ENCODE measurements at regions not wholly inside any gene's neighbourhood (a gene's known extent, or its start where the extent isn't known, plus 50 kb on each side); places are given as distances from the start of the nearest gene placed in this dataset.

DNA sequence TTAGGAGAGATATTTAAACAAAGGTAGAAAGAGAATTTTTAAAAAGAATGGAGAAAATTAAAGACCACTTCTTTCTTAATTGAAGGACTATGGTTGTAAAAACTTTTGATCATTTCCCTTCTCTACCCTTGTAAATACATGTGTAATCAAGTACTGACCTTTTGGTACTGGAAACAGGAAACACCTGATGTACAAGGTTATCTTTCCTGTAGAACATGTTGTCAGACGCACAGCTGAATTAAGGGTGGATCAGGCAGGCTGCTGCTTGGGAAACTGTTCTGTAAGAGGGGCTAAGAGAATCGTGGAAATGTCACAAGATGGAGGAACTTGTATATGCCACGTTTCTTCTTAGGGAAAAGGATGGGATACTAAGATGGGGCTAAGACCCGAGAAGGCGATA, 341.6 kb downstream of the ZNF608 start:
- no peak for DNase-seq
- intact Hi-C loops (cut with DNase I) = no loop called here

DNA sequence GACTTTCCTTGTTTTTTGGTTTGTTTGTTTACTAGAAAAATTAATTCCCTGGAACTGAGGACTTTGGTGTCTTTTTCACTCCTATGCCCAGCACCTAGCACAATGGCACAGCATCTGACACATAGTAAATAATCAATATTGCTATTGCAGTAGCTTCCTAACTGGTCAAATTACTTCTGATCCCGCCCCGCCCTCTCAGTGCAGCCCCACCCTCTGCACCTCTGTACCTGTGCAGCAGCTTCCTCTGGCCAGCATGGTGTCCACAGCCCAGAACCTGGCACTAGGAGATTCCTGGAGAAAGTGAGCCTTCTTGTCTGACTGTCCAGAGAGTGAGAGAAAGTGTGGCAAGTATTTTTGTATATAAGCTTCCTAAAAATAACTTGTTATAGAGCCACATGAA, 343.2 kb downstream of the ZNF608 start:
- intact Hi-C loops (cut with DNase I) = no loop called here
- no peak for DNase-seq

DNA sequence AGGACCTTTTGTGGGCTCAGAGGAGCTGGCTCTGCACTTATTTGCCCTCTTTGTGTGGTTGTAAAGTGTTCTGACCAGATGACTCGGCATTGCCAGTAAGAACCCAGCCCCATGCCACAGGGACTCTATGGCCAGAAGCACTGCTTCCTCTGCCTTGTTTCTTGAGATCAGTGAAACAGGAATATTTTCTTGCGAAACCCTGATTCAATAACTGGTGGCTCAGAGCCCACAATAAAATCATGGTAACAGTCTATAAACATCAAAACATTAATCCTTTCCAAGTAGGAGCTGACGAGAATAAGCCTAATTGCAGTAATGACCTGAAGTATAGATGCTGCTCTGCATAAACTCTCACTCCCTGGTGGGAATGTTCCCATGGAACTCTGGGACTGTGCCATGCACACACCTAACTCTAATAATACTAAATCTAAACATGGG, 344.3 kb downstream of the ZNF608 start:
- intact Hi-C loops (cut with DNase I) = no loop called here
- peak in 1 of 10 donors; percentile 83 for DNase-seq

DNA sequence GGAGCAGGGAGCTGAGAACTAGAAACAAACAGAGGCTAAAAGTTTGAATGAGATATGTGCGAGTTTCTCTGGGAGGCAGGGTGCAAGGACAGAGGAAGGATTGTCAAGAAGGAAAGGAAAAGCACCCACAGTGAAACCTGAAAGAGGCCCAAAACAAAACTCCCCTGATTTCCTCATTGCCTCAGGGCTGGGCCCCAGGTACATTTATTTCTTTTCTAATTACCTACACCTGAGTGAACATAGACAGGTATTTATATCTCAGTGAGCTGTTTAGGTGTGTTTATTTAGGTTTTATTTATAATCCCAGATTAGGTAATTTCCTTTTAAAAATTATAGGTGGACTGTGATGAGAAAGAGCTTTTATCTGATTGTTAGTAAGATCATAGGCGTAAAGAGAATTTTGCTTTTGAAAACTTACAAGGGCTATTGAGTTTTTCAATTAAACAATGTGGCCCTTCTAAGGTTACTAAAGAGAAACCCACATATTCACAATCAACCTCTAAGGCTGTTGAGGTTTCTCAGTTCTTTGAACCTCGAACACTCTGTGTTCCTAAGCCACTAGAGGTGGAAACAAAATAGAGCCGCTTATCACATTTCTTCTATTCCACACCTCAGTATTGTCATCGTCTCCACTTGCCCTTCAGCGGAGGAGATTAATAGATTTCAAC, 344.8 kb downstream of the ZNF608 start:
- DNase-seq = no peak

DNA sequence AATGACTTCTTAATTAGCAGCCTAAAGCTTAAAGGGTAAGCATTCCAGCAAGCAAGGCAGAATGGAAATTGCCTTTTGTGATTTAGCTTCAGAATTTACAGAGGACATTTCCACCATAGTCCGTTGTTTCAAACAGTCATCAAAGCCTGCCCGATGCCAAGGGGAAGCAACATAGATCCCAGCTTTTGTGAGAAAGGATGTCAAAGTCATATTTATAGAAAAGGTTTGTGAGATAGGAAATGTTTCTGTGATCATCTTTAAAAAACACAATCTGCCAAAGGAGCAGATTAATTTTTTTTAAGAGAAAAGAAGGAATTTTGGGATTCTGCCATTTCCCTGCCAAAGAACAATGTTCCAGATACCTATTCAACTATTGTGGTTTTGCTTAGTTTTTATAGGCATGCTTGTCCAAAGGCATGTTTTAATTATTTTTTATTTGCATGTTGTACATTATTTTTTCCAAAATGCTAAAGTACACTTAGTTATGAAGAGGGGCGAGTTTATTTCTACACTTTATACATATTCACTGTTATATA, 346.9 kb downstream of the ZNF608 start:
- DNase-seq = no peak
- intact Hi-C loops (cut with DNase I) = no loop called here

More for the DNA sequence above, 344.8 kb downstream of the ZNF608 start:
- intact Hi-C loops (cut with DNase I) = no loop called here

DNA sequence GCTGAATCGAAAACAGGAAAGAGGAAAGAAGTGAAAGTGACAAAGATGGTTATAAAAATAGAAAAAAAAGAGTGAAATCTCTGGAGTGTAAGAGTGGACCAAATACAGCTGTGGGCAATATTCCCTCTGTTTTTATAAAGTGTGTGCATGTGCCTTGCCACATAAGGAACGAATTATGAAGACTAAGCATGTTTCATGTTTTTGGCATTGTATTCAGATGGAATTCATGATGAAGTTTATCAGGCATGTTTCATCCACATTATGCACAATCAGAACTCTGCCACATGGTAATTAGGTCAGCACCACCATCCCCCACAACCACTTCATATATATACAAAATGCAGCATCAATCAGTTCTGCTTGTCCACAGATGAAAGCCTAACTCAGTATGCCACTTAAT, 348.0 kb downstream of the ZNF608 start:
- no peak for DNase-seq
- intact Hi-C loops (cut with DNase I) = no loop called here

DNA sequence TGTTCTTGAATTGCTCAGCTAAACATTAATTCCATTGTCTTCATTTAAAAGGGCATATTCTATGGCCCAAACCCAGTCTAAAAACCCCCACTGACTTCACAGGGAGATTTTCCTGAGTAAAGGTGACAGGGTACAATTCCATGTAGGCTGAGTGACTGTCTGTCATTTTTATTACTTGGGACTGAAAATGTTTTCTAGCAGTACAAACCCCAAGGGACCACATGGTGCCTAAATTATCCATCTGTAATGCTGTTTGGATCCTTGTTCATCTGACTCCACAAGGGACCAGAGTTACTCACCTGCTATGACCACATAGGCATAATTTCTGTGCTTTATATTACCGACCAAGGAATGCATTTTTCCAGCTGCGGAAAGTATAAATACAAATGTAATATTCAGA, 349.1 kb downstream of the ZNF608 start:
- no peak for DNase-seq
- intact Hi-C loops (cut with DNase I) = no loop called here

DNA sequence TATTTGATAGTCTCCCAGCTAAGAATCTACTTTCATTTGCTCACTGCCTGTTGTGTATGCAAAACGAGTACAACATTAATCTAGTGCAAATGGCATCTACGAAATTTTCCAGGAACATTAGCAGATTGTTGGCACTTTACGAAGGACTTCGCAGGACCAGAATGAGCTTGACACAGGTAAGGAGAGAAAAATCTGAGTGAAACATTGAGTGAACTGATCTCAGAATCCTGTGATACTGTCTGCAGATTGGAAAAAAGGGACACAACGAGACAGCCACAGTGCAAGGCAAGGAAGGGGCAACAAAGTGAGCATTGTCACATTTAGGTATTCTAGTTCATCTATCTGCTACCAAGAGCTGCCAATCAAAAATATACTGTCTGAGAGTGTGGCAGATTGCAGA, 350.5 kb downstream of the ZNF608 start:
- intact Hi-C loops (cut with DNase I) = no loop called here
- no peak for DNase-seq

DNA sequence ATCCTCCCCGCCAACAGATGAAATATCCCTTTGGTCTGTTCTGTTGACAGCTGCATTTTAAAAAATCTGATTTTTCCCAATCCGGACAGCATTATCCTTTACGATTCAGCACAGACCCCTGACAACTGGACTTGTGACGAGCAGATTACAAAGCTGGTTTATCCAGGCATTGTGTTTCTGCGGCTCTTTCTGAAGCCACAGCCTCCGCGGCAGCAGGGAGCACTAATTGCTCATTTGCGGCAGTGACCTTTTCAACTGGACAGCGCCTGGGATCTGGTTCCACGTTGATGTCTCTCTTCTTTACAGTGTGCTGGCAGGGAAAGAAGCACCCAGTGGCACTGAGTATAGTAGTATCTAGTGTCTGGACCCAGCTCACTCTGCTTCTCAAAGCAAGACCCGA, 351.2 kb downstream of the ZNF608 start:
- DNase-seq = peak; percentile 14 to 93 (median 50)
- intact Hi-C loops (cut with DNase I) = no loop called here

DNA sequence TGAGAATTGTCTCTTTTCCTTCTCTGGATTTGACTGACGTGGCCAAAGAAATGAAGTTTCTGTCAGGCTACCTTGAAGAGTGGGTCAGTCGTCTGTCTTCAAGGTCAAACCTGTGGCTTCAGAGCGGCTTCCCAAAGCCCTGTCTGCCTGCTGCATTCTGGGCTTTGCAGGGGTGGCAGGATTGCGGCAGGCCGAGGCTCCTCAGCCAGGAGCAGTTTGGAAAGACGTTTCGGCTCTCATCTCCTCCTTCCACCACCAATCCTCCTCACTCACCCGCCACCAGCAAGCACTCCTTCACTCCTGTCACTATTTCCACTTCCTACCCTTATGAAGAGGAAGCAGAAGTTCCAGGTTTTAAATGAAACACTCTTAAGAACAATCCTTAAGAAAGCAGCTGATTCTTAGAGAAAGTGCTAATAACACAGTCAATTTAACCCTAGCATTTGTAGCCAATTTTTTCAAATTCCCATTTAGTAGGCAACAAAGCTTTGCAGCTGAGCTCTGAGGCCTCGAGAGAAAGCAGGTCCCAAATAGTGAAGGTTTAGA, 351.7 kb downstream of the ZNF608 start:
- DNase-seq = peak in 4 of 10 donors; percentile 31 to 74 (median 62)
- intact Hi-C loops (cut with DNase I) = no loop called here

DNA sequence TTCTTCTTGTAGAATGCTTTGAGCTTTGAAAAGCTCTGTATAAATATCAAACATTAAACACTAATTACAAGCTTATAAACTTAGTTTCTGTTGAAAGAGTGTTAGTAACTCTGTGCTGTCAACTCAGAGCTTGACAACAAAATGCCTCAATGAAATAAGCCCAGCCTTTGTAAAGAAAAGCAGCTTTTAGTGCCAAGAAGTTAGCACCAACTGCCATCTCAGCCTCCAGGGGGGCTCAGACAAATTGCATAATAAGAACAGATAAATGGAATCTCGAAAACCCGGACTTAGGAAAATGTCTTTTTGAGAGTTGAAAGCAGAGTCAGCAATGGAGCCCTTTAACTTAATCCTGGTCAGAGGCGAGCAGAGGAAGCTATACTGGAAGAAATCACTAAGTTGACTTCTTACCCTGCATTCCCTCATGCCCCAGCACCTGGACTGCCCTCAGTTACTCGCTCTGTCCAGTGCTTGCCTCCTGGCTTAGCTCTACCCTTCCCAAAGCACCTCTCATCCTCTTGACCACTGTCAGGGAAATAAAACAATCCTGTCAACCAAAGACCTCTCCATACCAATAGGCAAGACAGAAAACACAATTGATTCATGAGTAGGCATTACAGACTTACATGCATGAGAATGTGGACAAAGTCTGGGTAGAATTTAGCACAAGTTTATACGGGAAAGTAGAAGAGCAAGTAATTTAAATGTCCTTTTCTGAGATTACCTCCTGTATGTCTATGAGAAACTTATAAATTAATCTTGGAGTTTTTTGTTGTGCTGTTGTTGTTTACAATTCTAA, 352.7 kb downstream of the ZNF608 start:
- intact Hi-C loops (cut with DNase I) = no loop called here

DNA sequence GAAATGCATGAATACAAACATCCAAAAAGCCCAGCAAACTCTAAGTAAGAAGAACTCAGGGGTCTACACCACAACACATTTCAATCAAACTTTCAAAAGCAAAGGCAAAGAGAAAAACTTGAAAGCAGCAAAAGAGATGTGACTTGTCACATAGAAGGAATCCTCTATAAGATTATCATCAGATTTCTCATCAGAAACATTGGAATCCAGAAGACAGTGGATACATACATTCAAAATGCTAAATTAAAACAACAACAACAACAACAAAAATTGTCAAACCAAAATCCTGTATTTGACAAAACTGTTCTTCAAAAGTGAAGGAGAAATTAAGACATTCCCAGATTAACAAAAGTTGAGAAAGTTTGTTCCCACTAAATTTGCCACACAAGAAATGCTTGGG, 362.7 kb downstream of the ZNF608 start:
- DNase-seq = no peak
- intact Hi-C loops (cut with DNase I) = no loop called here

More for the DNA sequence above, 352.7 kb downstream of the ZNF608 start:
- DNase-seq = no peak

DNA sequence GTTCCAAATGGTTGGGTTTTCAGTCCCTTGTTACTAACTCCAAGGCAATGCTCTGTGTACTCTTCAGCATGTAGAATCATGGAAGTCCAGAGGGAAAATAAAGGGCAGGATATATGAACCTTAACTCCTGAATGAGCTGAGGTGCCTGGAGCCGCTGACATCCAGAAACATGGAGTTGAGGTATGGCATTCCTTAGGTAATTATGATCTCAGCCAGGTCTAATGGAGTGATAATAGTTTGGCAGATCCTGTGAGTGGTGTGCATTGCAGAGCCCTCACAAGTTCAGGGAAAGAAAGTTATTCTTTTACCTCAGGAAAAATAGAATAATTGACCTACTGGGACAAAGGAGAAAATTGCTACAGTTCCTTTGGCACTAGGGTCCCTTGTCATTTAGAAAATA, 369.1 kb downstream of the ZNF608 start:
- no peak for DNase-seq
- intact Hi-C loops (cut with DNase I) = no loop called here

DNA sequence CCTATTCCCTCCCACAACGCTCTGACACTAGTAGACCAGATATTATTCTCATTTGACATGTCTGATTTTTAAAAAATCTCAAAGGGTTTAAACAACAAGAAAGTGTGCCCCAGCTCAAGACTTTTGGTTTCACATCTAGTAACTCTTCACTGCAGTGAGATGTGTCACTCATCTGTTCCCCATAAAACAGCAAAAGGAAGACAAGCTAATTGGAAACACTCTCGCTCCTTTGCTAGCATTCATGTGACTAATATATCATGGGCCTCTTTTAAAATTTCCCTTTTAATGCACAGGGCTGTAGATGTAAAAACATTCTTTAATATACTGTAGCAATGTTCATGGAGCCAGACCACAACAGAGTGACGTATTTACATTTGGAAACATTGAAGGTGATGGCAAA, 372.6 kb downstream of the ZNF608 start:
- intact Hi-C loops (cut with DNase I) = no loop called here
- DNase-seq = no peak

DNA sequence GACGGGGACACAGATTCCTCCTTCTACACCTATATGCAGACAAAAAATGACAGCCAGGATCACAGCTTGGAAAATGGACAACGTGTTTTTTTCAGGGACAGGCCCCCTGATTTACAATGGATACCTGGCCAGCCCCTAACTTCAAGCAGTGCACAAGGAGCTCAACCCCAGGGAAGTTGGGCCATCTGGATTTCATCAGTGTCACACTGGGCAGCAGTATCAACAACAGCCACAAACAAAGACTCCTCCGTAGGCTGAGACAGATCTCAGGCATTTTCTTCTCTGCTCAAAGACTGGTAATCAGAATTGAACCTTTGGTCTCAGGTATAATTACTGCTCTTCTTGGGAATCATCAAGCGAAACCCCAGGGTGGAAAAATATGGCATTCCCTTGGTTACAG, 374.0 kb downstream of the ZNF608 start:
- intact Hi-C loops (cut with DNase I) = no loop called here
- no peak for DNase-seq

DNA sequence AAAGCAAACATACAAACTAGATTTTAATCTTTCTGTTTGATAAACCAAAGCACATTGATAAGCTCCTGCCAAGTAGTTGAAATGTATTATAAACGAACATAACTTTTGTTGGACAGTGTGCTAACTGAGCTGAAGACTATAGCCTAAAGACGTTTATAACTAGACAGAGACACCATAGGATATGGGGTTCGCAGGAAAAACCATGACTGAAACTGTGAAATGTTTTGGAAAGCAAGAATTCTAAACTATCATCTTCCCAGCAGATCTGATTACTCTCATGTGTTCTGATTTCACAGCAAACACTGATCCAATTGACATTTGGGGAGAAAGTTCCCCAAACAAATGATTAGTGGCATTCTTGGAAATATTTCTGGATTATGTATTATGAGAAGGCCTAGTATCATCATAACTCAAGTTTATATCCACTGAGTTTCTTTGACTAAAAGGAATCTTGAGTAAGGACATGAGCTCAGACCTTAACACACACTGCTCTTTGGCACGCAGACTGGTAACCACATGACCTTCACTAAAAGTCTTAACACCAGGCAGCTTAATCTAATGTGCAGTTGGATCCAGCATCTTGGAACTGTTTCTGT, 375.2 kb downstream of the ZNF608 start:
- DNase-seq = no peak
- intact Hi-C loops (cut with DNase I) = no loop called here

DNA sequence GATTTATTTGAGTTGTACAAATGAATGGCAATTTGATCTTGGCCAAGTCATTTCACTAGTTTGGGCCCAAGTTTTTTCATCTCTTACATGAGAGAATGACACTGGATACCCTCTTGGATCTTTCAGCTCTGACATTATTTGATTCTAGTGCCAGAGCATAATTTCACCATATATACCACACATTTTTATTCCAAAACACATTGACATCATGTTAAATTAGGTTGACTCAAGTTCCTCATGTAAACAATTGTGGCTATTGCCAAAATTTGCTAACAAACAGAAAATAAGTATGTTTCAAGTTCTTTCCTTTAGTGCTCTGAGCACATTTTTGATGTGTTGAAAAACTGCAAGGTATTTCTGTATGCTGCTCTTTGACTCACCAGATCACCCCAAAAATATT, 375.8 kb downstream of the ZNF608 start:
- intact Hi-C loops (cut with DNase I) = no loop called here
- DNase-seq = no peak

DNA sequence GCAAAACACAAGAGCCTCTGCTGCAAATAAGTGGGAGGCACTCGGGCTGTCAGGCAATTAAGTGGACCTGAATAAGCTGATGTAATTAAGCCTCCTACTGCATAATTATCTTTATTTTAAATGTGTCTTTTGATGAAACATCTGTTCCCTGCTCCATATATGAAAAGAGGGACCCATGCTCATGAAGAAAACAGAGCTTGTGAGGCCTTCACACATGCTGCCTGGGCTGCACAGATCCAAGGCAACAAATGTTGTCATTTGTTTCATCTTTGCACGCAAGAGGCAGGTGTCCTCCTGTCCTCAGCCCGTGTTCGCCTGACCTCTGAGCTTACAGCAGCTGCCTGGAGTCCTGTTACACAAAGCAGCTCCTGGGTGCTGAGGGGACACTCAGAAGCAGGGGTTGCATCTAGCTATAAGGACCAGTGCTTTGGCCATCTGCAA, 381.1 kb downstream of the ZNF608 start:
- no peak for DNase-seq
- intact Hi-C loops (cut with DNase I) = no loop called here

DNA sequence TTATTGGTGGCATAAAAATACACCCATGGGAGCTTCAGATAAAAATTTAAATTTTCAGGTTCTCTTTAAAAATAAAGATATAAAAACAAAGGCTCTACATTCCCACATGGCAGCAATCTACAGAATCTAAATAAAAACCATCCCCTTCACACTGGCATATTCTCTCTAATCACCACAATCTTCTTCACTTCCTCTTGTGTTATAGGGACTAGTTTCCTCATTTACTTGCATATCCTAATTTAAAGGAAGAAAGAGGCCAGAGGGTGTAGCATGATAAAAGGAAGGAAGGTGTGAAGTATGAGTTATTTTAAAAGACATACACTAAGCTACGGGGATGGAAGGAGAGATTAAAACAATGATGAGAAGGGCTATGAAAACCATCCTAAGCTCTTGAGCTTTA, 390.5 kb downstream of the ZNF608 start:
- intact Hi-C loops (cut with DNase I) = no loop called here
- no peak for DNase-seq

DNA sequence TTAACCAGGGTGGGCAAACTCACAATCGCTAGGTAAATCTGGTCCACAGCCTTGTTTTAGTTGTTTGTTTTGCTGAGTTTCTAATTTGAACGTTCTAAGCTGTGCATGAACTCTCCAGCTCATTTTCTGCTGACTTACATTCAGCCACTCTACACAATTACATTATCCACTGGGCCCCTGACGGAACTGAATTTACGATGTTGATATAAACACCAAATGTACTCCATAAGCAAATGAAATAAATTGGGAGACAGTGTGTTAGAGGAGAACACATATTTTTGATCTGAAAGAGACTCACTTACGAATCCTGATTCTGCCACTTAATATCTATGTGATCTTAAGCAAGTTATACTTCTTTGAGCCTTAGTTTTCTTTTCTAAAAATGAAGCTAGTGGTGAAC, 393.4 kb downstream of the ZNF608 start:
- no peak for DNase-seq

DNA sequence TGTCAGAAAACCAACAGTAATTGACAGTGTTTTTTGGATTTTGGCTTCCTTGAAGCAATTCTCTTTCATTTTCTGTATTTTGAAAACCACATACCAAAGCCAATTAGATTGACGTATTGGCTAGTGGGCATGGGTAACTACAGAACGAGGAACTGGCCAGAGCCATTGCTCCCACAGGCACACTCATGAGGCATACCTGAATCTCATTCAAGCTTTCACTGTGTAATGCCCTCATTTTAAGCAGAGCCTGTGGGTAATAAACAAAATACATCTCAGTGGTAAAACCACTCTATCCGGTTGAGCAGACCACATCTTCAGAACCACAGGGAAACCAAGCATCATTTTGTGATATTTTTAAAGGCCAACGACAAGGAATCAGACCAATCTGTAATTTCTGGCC, 394.1 kb downstream of the ZNF608 start:
- DNase-seq = no peak
- intact Hi-C loops (cut with DNase I) = no loop called here

More for the DNA sequence above, 393.4 kb downstream of the ZNF608 start:
- intact Hi-C loops (cut with DNase I) = no loop called here
